ENCODE measurements at regions not wholly inside any gene's neighbourhood (a gene's known extent, or its start where the extent isn't known, plus 50 kb on each side); places are given as distances from the start of the nearest gene placed in this dataset.

DNA sequence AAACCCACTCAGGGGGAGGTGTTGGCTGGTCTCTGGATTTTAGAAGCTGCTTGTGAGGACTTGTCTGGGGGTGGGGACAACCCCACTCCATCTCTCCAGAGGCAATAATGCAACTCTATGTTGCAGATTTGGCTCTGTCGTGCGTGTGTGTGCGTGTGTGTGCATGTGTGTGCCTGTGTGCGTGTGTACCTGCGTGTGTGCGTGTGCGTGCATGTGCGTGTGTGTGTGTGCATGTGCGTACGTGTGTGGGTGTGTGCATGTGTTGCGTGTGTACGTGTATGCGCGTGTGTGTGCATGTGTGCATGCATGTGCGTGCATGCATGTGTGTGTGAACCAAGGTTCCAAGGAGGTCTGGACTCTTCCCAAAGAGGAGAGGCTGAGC is 120.4 kb upstream of the LHX1 start:
- TF ChIP-seq, protein P1, sequence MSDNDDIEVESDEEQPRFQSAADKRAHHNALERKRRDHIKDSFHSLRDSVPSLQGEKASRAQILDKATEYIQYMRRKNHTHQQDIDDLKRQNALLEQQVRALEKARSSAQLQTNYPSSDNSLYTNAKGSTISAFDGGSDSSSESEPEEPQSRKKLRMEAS (CRISPR knock-in tag; IDR thresholded peaks at IDR 0.05): no peak
- TF ChIP-seq, protein P2, sequence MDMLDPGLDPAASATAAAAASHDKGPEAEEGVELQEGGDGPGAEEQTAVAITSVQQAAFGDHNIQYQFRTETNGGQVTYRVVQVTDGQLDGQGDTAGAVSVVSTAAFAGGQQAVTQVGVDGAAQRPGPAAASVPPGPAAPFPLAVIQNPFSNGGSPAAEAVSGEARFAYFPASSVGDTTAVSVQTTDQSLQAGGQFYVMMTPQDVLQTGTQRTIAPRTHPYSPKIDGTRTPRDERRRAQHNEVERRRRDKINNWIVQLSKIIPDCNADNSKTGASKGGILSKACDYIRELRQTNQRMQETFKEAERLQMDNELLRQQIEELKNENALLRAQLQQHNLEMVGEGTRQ (CRISPR knock-in tag; IDR thresholded peaks at IDR 0.05): no peak
- no peak for TF ChIP-seq TCF7 (CRISPR knock-in tag; IDR thresholded peaks at IDR 0.05; ENCODE audit: low read depth)
- TF ChIP-seq, protein P3, sequence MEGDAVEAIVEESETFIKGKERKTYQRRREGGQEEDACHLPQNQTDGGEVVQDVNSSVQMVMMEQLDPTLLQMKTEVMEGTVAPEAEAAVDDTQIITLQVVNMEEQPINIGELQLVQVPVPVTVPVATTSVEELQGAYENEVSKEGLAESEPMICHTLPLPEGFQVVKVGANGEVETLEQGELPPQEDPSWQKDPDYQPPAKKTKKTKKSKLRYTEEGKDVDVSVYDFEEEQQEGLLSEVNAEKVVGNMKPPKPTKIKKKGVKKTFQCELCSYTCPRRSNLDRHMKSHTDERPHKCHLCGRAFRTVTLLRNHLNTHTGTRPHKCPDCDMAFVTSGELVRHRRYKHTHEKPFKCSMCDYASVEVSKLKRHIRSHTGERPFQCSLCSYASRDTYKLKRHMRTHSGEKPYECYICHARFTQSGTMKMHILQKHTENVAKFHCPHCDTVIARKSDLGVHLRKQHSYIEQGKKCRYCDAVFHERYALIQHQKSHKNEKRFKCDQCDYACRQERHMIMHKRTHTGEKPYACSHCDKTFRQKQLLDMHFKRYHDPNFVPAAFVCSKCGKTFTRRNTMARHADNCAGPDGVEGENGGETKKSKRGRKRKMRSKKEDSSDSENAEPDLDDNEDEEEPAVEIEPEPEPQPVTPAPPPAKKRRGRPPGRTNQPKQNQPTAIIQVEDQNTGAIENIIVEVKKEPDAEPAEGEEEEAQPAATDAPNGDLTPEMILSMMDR (IDR thresholded peaks at IDR 0.05): no peak

Measured in WTC11 (cell line).